ENCODE measurements at regions not wholly inside any gene's neighbourhood (a gene's known extent, or its start where the extent isn't known, plus 50 kb on each side); places are given as distances from the start of the nearest gene placed in this dataset.

- TF ChIP-seq CTCF (conservative IDR thresholded peaks at IDR 0.05): no peak
- no peak for TF ChIP-seq EZH2 (IDR thresholded peaks at IDR 0.05; ENCODE audit: low read depth)
Measured at GRCh38 chr18:7464245-7464966, 102.7 kb upstream of the PTPRM start.

All from PC-9 (cell line).